Adrenal gland (tissue), 9 donors: ENCODE measurements at regions not wholly inside any gene's neighbourhood (a gene's known extent, or its start where the extent isn't known, plus 50 kb on each side); places are given as distances from the start of the nearest gene placed in this dataset.

Experiments
- DNase-seq, 7 donors: peaks; one replicate each; pipeline ENCODE4 v3.0.0-alpha.2; 2019 to 2020
- H3K27ac ChIP-seq, 5 donors: fragments of 200-600 bp; sonication (generic) in 4 of 5; 1 replicate in 3 of 5; 2 replicates in 2 of 5; pipeline versions ENCODE4 v1.5.1 to v1.8.0; 2016 to 2020; ENCODE audit warnings: mild to moderate bottlenecking in 1 of 5
- H3K27me3 ChIP-seq: fragments of 200-600 bp; 2 replicates; pipeline ENCODE4 v1.8.0; 2021
- H3K36me3 ChIP-seq, 2 donors: fragments of 200-600 bp; replicated peaks in 1 of 2; 1 replicate in 1 of 2; 2 replicates in 1 of 2; pipeline versions ENCODE4 v1.5.1 to v1.8.0; 2018 to 2022
- H3K4me1 ChIP-seq, 2 donors: fragments of 200-600 bp; replicated peaks in 1 of 2; 1 replicate in 1 of 2; 2 replicates in 1 of 2; pipeline versions ENCODE4 v1.5.1 to v1.8.0; 2018 to 2021
- H3K4me3 ChIP-seq, 4 donors: fragments of 200-600 bp; sonication (generic) in 3 of 4; one replicate each; pipeline ENCODE4 v1.5.1; 2016 to 2018
- H3K9me3 ChIP-seq, 3 donors: fragments of 200-600 bp; sonication (generic) in 1 of 3; replicated peaks in 1 of 3; 1 replicate in 2 of 3; 2 replicates in 1 of 3; pipeline versions ENCODE4 v1.5.1 to v1.8.0; 2016 to 2021
- POLR2A ChIP-seq, 2 donors: fragments of 450-650 bp; IDR thresholded peaks; one replicate each; pipeline ENCODE4 v1.6.1; 2017; ENCODE audit warnings: antibody characterized with exemption in 2 of 2, mild to moderate bottlenecking in 2 of 2, moderate library complexity in 1 of 2
- WGBS, 4 donors: extraction: QIAGEN DNeasy Blood & Tissue Kit in 2 of 4; methylation state at CpG; one replicate each; pipeline versions ENCODE4 v1.1.5 to v1.1.7; 2013 to 2017; 5-methylcytosine and 5-hydroxymethylcytosine counted together
- intact Hi-C, 2 donors: fragments of 100-400 bp; cut with DNase I; formaldehyde crosslinking; loops; one replicate each; pipeline versions ENCODE4 v1.14.1 to v1.15.0; 2022 to 2023
- TF ChIP-seq, protein P1 (sequence below), 6 experiments: fragments of 450-650 bp in 4 of 6; fragments of 200-600 bp in 2 of 6; sonication (generic) in 1 of 6; IDR thresholded peaks; 1 replicate in 5 of 6; 2 replicates in 1 of 6; pipeline versions ENCODE4 v1.5.1 to v1.8.0; 2016 to 2021; ENCODE audit warnings: antibody characterized with exemption in 6 of 6, mild to moderate bottlenecking in 2 of 6, moderate library complexity in 1 of 6
- donor health status: healthy with polysubstance abuse.
- donor health status: Bipolar disorder and iron deficiency.
- donor health status: DM: yes; HTN: yes; CAD: no.
- donor health status: DM: no; HTN: no; CAD: no.
- donor health status: DM: no; HTN: no; CAD: no.

DNA sequence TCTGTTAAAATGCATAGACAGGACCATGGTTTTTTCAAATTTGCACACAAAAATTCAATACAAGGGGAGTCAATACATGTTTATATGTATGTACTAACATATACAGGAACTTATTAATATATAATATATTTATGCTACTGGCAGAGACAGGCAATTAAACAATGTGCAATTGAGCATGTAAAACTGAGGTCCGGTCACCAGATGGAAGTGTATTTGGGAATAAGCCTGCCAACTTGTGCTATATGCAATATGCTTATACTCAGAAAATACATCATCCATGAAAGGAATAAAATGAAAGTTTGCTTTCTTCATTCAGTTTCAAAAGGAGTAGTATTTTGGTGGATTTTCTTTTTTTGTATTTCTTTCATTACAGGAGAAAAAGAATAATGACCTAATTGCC lies 640.2 kb upstream of the CXADR start:
- no peaks in the 10 kb centered on the region for H3K36me3 ChIP-seq
- intact Hi-C loops: loop anchor here in 1 of 2 donors (10.0 kb wide), 1 partner anchor 432 kb away; no protein-coding TSS in a partner anchor
- DNase-seq: no peak
- H3K4me3 ChIP-seq: no peak overlapping the region
- no peaks in the 10 kb centered on the region for H3K9me3 ChIP-seq
- TF ChIP-seq, protein P1, sequence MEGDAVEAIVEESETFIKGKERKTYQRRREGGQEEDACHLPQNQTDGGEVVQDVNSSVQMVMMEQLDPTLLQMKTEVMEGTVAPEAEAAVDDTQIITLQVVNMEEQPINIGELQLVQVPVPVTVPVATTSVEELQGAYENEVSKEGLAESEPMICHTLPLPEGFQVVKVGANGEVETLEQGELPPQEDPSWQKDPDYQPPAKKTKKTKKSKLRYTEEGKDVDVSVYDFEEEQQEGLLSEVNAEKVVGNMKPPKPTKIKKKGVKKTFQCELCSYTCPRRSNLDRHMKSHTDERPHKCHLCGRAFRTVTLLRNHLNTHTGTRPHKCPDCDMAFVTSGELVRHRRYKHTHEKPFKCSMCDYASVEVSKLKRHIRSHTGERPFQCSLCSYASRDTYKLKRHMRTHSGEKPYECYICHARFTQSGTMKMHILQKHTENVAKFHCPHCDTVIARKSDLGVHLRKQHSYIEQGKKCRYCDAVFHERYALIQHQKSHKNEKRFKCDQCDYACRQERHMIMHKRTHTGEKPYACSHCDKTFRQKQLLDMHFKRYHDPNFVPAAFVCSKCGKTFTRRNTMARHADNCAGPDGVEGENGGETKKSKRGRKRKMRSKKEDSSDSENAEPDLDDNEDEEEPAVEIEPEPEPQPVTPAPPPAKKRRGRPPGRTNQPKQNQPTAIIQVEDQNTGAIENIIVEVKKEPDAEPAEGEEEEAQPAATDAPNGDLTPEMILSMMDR (IDR thresholded peaks at IDR 0.05): no peak
- no peak for TF ChIP-seq POLR2A (IDR thresholded peaks at IDR 0.05)
- WGBS, 4 donors: 92 to 100% (median 97%) methylated on average over 1 of the region's 1 CpG
- H3K4me1 ChIP-seq: no peaks in the 10 kb centered on the region
- no peaks in the 10 kb centered on the region for H3K27me3 ChIP-seq
- no peak overlapping the region for H3K27ac ChIP-seq

DNA sequence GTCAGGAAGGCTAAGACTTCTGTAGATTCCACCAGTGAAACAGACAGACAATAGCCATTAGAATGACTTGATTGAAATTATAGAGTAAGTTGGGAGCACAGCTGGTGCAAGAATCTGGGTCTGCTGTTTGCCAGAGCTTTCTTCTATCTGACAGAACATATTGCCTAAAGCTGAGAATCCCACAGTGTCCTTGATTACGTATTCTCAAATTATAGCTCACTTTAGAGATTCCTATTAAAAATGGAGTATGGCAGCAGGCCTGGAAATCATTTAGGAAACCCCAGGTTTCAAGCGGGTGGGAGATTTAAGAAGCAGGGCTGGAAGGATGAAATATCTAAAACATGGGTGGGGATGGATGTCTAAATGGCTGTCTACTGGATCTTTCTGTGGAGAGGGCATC lies 639.7 kb upstream of the CXADR start:
- Histone ChIP-seq H3K27me3 (no peaks in the 10 kb centered on the region), H3K9me3 (no peaks in the 10 kb centered on the region), H3K36me3 (no peaks in the 10 kb centered on the region), H3K27ac (no peak overlapping the region), H3K4me1 (no peaks in the 10 kb centered on the region), H3K4me3 (no peak overlapping the region)
- WGBS, 4 donors: 90 to 93% (median 92%) methylated on average over 2 of the region's 2 CpGs
- TF ChIP-seq, protein P1 (IDR thresholded peaks at IDR 0.05): no peak
- no peak for TF ChIP-seq POLR2A (IDR thresholded peaks at IDR 0.05)
- intact Hi-C loops: loop anchor here in 1 of 2 donors (10.0 kb wide), 1 partner anchor 432 kb away; no protein-coding TSS in a partner anchor
- no peak for DNase-seq

DNA sequence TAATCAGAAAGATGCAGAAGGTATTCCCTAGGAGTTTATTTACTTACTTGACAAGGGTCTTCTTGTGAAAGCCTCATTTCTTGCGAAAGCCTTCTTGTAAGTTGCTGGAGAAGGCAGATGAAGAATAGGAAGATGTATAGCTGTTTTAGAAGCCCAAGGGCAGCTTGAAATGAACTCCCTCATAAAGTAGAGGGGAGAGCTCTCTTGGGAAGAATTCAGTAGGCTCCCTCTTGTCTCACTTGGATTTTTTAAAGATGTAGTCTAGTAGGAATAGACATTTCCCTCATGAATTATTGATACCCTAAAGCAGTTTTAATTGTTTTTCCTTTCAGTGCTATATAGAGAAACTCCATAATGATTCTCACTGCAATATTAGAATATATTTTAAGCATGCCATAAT lies 639.2 kb upstream of the CXADR start:
- no peak for TF ChIP-seq POLR2A (IDR thresholded peaks at IDR 0.05)
- TF ChIP-seq, protein P1 (IDR thresholded peaks at IDR 0.05): no peak
- Histone ChIP-seq H3K4me3 (no peak overlapping the region), H3K9me3 (no peaks in the 10 kb centered on the region), H3K27me3 (no peaks in the 10 kb centered on the region), H3K36me3 (no peaks in the 10 kb centered on the region), H3K4me1 (no peaks in the 10 kb centered on the region), H3K27ac (no peak overlapping the region)
- intact Hi-C loops: loop anchor here in 1 of 2 donors (10.0 kb wide), 1 partner anchor 431 kb away; no protein-coding TSS in a partner anchor
- DNase-seq: no peak
- WGBS, 4 donors: 86 to 97% (median 93%) methylated on average over 1 of the region's 1 CpG

DNA sequence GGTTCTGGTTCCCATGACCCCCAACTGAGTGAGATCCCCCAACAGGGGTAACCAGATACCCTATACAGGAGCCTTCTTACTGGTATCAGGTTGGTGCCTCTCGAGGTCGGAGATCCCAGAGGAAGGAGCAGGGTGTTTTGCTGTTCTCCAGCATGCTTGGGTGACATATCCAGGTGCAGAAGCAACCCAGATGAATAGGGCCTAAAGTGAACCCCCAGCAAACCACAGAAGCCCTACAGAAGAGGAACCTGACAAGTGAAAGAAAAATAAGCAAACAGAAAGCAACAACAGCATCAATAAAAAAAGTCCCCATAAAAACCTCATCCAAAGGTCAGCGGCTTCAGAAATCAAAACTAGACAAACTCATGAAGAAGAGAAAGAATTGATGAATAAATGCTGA lies 633.4 kb upstream of the CXADR start:
- H3K4me1 ChIP-seq: no peaks in the 10 kb centered on the region
- 86 to 97% (median 94%) methylated on average over 3 of the region's 3 CpGs for WGBS, 4 donors
- no peak for TF ChIP-seq POLR2A (IDR thresholded peaks at IDR 0.05)
- TF ChIP-seq, protein P1 (IDR thresholded peaks at IDR 0.05): no peak
- no peaks in the 10 kb centered on the region for H3K9me3 ChIP-seq
- no peak for DNase-seq
- intact Hi-C loops: loop anchor here in 1 of 2 donors (10.0 kb wide), 1 partner anchor 425 kb away; no protein-coding TSS in a partner anchor
- H3K27ac ChIP-seq: no peak overlapping the region
- no peak overlapping the region for H3K4me3 ChIP-seq
- no peaks in the 10 kb centered on the region for H3K27me3 ChIP-seq
- H3K36me3 ChIP-seq: no peaks in the 10 kb centered on the region
